Astrocyte of the spinal cord (primary cell): ENCODE measurements at regions not wholly inside any gene's neighbourhood (a gene's known extent, or its start where the extent isn't known, plus 50 kb on each side); places are given as distances from the start of the nearest gene placed in this dataset.
"Not testable (repeated sequence)": the region's sequence is repeated elsewhere in the genome, so short reads cannot be mapped to it uniquely, and the experiment has no call there.

Experiments used
- DNase-seq: peaks from one replicate; pipeline ENCODE4 v3.0.0; 2011; ENCODE audit warnings: low read depth, low spot score
- H3K4me3 ChIP-seq: 2 replicates; pipeline ENCODE4 v1.5.1; 2011; ENCODE audit warnings: low read depth, mild to moderate bottlenecking, low read length, moderate library complexity
- in situ Hi-C: cut with HindIII; loops from 2 replicates; pipeline ENCODE4 v1.10.0; 2017; ENCODE audit warnings: low sequenced_read_pairs
- TF ChIP-seq, protein P1 (sequence below): IDR thresholded peaks from 2 replicates; pipeline ENCODE4 v1.5.1; 2012; ENCODE audit warnings: low read depth, mild to moderate bottlenecking, low read length, inconsistent platforms

GRCh38 chr17:27007734-27008531, 286.0 kb upstream of the WSB1 start:
- H3K4me3 ChIP-seq, DNase-seq, in situ Hi-C loops: not testable (repeated sequence)

DNA sequence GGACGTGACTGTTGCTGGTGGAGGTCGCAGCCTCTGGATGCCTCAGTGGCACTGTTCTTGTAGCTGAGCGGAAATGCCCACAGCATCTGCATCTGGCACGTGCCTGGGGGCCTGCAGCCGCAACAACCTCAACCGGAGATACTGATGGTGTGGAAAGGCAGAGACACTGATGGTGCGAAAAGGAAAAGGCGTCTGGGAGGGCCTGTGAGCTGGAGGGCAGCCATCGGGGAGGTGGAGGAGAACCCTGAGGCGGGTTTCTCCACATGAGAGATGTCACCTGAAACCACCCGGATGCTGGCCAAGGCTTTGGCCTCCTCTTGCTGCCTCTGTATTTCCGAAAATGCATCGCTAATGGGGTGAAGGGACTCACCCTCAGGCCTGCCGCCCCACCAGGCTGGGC, 284.8 kb upstream of the WSB1 start:
- in situ Hi-C loops = no loop called here
- TF ChIP-seq, protein P1, sequence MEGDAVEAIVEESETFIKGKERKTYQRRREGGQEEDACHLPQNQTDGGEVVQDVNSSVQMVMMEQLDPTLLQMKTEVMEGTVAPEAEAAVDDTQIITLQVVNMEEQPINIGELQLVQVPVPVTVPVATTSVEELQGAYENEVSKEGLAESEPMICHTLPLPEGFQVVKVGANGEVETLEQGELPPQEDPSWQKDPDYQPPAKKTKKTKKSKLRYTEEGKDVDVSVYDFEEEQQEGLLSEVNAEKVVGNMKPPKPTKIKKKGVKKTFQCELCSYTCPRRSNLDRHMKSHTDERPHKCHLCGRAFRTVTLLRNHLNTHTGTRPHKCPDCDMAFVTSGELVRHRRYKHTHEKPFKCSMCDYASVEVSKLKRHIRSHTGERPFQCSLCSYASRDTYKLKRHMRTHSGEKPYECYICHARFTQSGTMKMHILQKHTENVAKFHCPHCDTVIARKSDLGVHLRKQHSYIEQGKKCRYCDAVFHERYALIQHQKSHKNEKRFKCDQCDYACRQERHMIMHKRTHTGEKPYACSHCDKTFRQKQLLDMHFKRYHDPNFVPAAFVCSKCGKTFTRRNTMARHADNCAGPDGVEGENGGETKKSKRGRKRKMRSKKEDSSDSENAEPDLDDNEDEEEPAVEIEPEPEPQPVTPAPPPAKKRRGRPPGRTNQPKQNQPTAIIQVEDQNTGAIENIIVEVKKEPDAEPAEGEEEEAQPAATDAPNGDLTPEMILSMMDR = no peak
- H3K4me3 ChIP-seq = no peak overlapping the region
- DNase-seq = no peak

DNA sequence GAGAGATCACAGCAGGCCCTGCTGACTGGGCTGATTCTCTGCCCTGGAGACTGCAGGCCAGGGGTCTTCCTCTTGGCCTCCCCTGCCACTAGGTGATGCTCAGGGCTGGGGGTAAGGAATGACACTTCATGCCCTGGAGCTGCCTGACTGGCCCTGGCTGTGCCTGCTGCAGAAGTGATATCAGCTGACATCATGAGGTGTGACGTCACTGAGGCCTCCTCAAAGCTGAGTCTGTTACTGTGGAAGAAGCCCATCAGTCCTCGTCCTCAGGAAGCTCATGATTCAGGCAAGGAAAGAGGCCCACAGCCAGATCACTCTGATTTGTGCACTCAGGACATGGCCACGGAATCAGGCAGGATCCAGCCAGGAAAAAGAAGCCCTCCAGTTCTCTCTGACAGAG, 283.8 kb upstream of the WSB1 start:
- H3K4me3 ChIP-seq, in situ Hi-C loops, DNase-seq: not testable (repeated sequence)

- H3K4me3 ChIP-seq, in situ Hi-C loops, DNase-seq: not testable (repeated sequence)
Observed at GRCh38 chr17:27030552-27030951, 263.4 kb upstream of the WSB1 start.

DNA sequence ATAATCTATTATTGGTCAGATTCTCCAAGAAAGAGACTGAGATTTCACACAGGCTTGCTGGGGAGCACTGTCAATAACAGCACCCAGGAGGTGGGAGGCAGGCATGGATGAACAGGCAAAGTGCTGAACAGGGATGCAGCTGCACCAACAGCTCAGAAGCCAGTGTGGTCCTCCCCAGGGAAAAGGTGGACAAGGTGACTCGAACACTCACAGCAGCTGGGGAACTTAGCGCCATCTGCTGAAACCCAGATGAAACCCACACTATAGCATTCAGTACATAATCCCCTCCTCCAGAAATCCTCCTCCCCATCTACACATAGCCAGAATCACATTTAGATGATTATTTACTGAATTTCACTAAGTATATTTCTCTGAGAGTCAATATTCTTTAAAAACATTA, 255.2 kb upstream of the WSB1 start:
- TF ChIP-seq, protein P1 = no peak
- H3K4me3 ChIP-seq = no peak overlapping the region
- no peak for DNase-seq
- in situ Hi-C loops = no loop called here

- DNase-seq, in situ Hi-C loops, H3K4me3 ChIP-seq: not testable (repeated sequence)
Observed at GRCh38 chr17:27045039-27045438, 248.9 kb upstream of the WSB1 start.

GRCh38 chr17:27049104-27049784, 244.7 kb upstream of the WSB1 start:
- H3K4me3 ChIP-seq = no peak overlapping the region
- in situ Hi-C loops = no loop called here
- no peak for DNase-seq
- TF ChIP-seq, protein P1 = no peak

DNA sequence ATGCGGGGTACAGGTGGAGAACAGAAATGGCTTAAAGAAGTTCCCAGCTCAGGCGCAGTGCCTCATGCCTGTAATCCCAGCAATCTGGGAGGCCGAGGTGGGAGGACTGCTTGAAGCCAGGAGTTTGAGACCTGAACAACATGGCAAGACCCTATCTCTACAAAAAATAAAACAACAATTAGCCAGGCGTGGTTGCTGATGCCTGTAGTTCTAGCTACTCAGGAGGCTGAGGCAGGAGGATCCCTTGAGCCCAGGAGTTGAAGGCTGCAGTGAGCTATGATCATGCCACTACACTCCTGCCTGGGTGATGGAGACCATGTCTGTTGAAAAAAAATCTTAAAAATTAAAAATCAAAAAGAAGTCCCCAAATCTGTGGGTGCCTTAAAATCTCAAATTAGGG, 228.3 kb upstream of the WSB1 start:
- no peak for DNase-seq
- in situ Hi-C loops = no loop called here
- H3K4me3 ChIP-seq = no peak overlapping the region
- TF ChIP-seq, protein P1 = no peak

- in situ Hi-C loops = no loop called here
- TF ChIP-seq, protein P1 = no peak
- no peak for DNase-seq
- no peak overlapping the region for H3K4me3 ChIP-seq
Observed at GRCh38 chr17:27066315-27066714, 227.6 kb upstream of the WSB1 start.
